ENCODE measurements at regions not wholly inside any gene's neighbourhood (a gene's known extent, or its start where the extent isn't known, plus 50 kb on each side); places are given as distances from the start of the nearest gene placed in this dataset.
A peak's percentile ranks its signal among the peaks of the same experiment; 100 is the strongest.

- Histone ChIP-seq H3K27me3 (ENCODE audit: low read length) (no peaks in the 10 kb centered on the region), H3F3A (ENCODE audit: low read length, unreplicated experiment) (no peaks in the 10 kb centered on the region), H3K4me2 (ENCODE audit: low read length) (no peak overlapping the region), H2AFZ (ENCODE audit: low read length) (no peak overlapping the region), H3K79me2 (ENCODE audit: low read length) (no peaks in the 10 kb centered on the region), H3K4me1 (ENCODE audit: insufficient read depth, low read length) (peaks cover 15% of the 10 kb centered on the region), H3K27ac (ENCODE audit: low read length) (no peak overlapping the region), H4K20me1 (ENCODE audit: low read length) (no peaks in the 10 kb centered on the region), H3K9me3 (ENCODE audit: low read length) (no peaks in the 10 kb centered on the region), H3K4me3 (ENCODE audit: low read length) (no peak overlapping the region), H3K36me3 (ENCODE audit: low read depth, low read length) (no peaks in the 10 kb centered on the region), H3K9me2 (replicated peaks; ENCODE audit: low read length) (no peaks in the 10 kb centered on the region), H3K9ac (ENCODE audit: low read length) (no peak overlapping the region)
- no peak for TF ChIP-seq EZH2phosphoT487 (IDR thresholded peaks at IDR 0.05; ENCODE audit: borderline replicate concordance, low read length)
- no peak for TF ChIP-seq CTCF (conservative IDR thresholded peaks at IDR 0.05; ENCODE audit: low read depth, low read length)
- TF ChIP-seq EZH2 (IDR thresholded peaks at IDR 0.05; ENCODE audit: low read length, unreplicated experiment), result no peak
- ATAC-seq (no peak), DNase-seq (no peak)
- POLR2A ChIA-PET (ENCODE audit: unreplicated experiment), result no interaction called here
- CTCF ChIA-PET, result no interaction called here
- intact Hi-C loops (cut with micrococcal nuclease), result loop anchor here (5.0 kb wide), 1 partner anchor 208 kb away; no protein-coding TSS in a partner anchor
- no TSS peak for BruUV-seq (replicated peaks)
These were observed 71.3 kb upstream of the EYA4 start for GRCh38 chr6:133169901-133170300.

DNA sequence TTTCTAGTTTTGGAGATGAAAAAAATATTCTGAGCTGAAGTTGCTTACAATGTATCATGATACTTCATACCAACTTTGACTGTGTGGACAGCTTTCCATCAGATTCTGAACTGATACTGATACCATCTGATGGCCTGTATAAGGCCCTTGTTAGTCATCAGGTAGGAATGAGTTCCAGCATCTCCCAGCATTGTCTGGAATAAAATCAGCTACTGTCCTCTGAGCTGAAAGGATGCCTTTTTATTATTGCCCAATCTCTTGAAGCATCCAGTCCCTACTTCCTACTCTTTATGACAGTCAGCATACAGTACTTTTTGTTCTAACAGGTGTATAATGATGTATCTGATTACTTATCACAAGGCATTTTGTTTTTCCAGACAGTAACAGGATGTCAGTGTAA lies 70.6 kb upstream of the EYA4 start:
- H3K27me3 ChIP-seq (ENCODE audit: low read length), result no peaks in the 10 kb centered on the region
- H3K36me3 ChIP-seq (ENCODE audit: low read depth, low read length), result no peaks in the 10 kb centered on the region
- ATAC-seq (peak; percentile 46; the same call in 1 of the 2 replicates), DNase-seq (peak; percentile 61)
- peaks cover 12% of the 10 kb centered on the region for H3K4me1 ChIP-seq (ENCODE audit: insufficient read depth, low read length)
- H3K9me2 ChIP-seq (replicated peaks; ENCODE audit: low read length), result no peaks in the 10 kb centered on the region
- TF ChIP-seq CTCF (conservative IDR thresholded peaks at IDR 0.05; ENCODE audit: low read depth, low read length), result no peak
- no peak for TF ChIP-seq EZH2phosphoT487 (IDR thresholded peaks at IDR 0.05; ENCODE audit: borderline replicate concordance, low read length)
- TF ChIP-seq EZH2 (IDR thresholded peaks at IDR 0.05; ENCODE audit: low read length, unreplicated experiment), result no peak
- no peaks in the 10 kb centered on the region for H4K20me1 ChIP-seq (ENCODE audit: low read length)
- no peak overlapping the region for H3K9ac ChIP-seq (ENCODE audit: low read length)
- intact Hi-C loops (cut with micrococcal nuclease), result no loop called here
- no peak overlapping the region for H3K4me3 ChIP-seq (ENCODE audit: low read length)
- ChIA-PET CTCF (no interaction called here), POLR2A (ENCODE audit: unreplicated experiment) (no interaction called here)
- no peaks in the 10 kb centered on the region for H3K9me3 ChIP-seq (ENCODE audit: low read length)
- BruUV-seq (replicated peaks), result no TSS peak
- no peak overlapping the region for H3K4me2 ChIP-seq (ENCODE audit: low read length)
- H3F3A ChIP-seq (ENCODE audit: low read length, unreplicated experiment), result no peaks in the 10 kb centered on the region
- no peak overlapping the region for H2AFZ ChIP-seq (ENCODE audit: low read length)
- H3K27ac ChIP-seq (ENCODE audit: low read length), result no peak overlapping the region
- H3K79me2 ChIP-seq (ENCODE audit: low read length), result no peaks in the 10 kb centered on the region

DNA sequence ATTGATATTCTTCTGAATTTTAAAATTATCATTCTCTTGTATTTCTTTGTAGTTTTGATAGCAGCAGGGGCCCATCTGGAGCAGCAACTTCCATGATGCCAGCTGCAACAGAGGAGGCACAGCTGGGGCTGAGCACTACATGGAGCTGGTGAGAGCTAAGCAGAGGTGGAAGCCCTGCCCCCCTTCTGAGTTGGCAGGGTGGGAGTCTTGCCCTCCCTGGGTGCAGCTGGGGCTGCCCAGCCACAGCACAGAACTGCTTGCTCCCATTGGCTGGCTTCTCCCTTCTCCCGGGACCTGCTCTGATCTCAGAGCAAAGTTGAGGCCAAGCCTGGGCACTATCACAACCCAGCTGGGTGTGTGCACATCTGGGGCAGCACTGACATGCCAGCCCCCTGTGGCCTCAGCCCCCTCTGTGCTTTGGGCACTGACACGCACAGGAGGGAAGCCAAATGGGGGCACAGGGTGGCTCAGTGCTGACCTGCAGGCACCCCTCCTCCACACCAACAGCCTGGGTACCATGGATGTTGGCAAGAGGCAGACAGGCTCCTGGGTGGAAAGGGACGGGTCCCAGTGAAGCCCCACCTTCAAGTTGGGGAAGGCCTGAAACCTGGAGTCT lies 69.1 kb upstream of the EYA4 start:
- Histone ChIP-seq H2AFZ (ENCODE audit: low read length) (no peak overlapping the region), H3K9me3 (ENCODE audit: low read length) (no peaks in the 10 kb centered on the region), H3K4me1 (ENCODE audit: insufficient read depth, low read length) (peaks cover 8% of the 10 kb centered on the region), H3K27me3 (ENCODE audit: low read length) (no peaks in the 10 kb centered on the region), H3K27ac (ENCODE audit: low read length) (no peak overlapping the region), H3K4me3 (ENCODE audit: low read length) (no peak overlapping the region), H3K36me3 (ENCODE audit: low read depth, low read length) (no peaks in the 10 kb centered on the region), H3K79me2 (ENCODE audit: low read length) (no peaks in the 10 kb centered on the region), H3K9me2 (replicated peaks; ENCODE audit: low read length) (no peaks in the 10 kb centered on the region), H4K20me1 (ENCODE audit: low read length) (no peaks in the 10 kb centered on the region), H3F3A (ENCODE audit: low read length, unreplicated experiment) (no peaks in the 10 kb centered on the region), H3K9ac (ENCODE audit: low read length) (no peak overlapping the region), H3K4me2 (ENCODE audit: low read length) (no peak overlapping the region)
- intact Hi-C loops (cut with micrococcal nuclease), result no loop called here
- no peak for ATAC-seq
- ChIA-PET POLR2A (ENCODE audit: unreplicated experiment) (no interaction called here), CTCF (no interaction called here)
- DNase-seq, result no peak
- BruUV-seq (replicated peaks), result no TSS peak
- no peak for TF ChIP-seq CTCF (conservative IDR thresholded peaks at IDR 0.05; ENCODE audit: low read depth, low read length)
- no peak for TF ChIP-seq EZH2phosphoT487 (IDR thresholded peaks at IDR 0.05; ENCODE audit: borderline replicate concordance, low read length)
- no peak for TF ChIP-seq EZH2 (IDR thresholded peaks at IDR 0.05; ENCODE audit: low read length, unreplicated experiment)
